ENCODE measurements at regions not wholly inside any gene's neighbourhood (a gene's known extent, or its start where the extent isn't known, plus 50 kb on each side); places are given as distances from the start of the nearest gene placed in this dataset.
"Not testable (repeated sequence)": the region's sequence is repeated elsewhere in the genome, so short reads cannot be mapped to it uniquely, and the experiment has no call there.

GRCh38 chr2:107694667-107695066 lies 132.0 kb upstream of the RGPD4 start:
- DNase-seq: no peak
- TF ChIP-seq POLR2A (IDR thresholded peaks at IDR 0.05; ENCODE audit: low read length) (no peak), GATA1 (IDR thresholded peaks at IDR 0.05; ENCODE audit: low read depth, low read length) (no peak)

DNA sequence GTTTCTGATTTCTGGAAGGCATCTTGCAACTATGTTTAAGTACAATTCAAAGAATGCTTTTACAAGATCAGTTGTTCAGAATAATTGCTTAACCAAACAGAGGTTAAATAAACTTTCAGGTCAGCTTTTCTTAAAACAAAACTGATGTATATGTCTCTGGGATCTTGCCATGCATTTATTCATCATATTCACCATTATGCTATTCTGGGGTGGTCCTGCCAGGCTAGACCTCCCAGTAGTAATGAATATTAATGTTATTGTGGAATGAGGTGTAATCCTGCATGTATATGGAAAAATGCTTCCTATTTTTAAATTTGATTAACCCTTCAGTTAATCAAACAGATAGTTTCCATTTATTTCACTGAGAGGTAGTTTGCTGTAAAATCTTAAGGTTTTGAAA lies 129.3 kb upstream of the RGPD4 start:
- no peak for DNase-seq
- no peak for TF ChIP-seq POLR2A (IDR thresholded peaks at IDR 0.05; ENCODE audit: low read length)
- no peak for TF ChIP-seq GATA1 (IDR thresholded peaks at IDR 0.05; ENCODE audit: low read depth, low read length)

DNA sequence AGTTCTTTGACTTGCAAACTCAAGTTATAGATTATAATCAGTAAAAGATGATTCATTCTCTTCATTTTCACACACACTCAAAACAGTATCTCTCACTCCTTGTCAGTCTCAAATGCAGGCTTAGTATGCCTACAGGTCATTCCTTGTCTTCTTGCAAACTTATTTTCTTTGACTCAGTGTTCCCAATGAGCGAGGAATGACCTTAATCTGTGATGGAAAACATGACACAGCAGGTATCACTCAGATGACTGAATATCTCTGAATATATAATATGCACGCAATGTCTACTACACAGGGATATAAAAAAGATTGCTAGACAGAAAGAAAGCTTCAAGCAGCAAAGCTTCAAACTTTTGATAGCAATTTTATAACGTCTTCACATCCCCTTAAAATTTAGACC lies 127.8 kb upstream of the RGPD4 start:
- no peak for TF ChIP-seq POLR2A (IDR thresholded peaks at IDR 0.05; ENCODE audit: low read length)
- DNase-seq: no peak

GRCh38 chr2:107700073-107700472 lies 126.6 kb upstream of the RGPD4 start:
- DNase-seq: no peak
- TF ChIP-seq GATA1 (IDR thresholded peaks at IDR 0.05; ENCODE audit: low read depth, low read length) (no peak), POLR2A (IDR thresholded peaks at IDR 0.05; ENCODE audit: low read length) (no peak)

DNA sequence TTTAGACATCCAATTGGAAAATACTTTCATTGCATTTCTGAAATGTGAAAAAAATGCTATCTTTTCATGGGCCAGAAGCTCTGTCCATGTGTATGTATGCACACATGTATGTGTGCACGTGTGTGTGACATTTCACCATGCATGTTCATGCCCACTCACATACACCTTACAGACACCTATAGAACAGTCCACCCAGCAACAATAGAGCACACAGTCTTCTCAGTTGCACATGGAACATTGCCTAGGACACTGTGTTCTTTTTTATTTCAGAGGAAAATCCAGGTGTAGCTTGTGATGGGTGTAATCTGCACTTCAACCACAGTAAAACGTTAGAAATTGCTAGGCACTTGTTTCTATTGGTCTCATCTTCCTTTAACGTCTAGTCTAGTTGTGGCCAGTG lies 114.8 kb upstream of the RGPD4 start:
- DNase-seq: no peak
- TF ChIP-seq GATA1 (IDR thresholded peaks at IDR 0.05; ENCODE audit: low read depth, low read length) (no peak), POLR2A (IDR thresholded peaks at IDR 0.05; ENCODE audit: low read length) (no peak)

GRCh38 chr2:107712857-107713256 lies 113.8 kb upstream of the RGPD4 start:
- DNase-seq: no peak
- TF ChIP-seq POLR2A (IDR thresholded peaks at IDR 0.05; ENCODE audit: low read length) (no peak), GATA1 (IDR thresholded peaks at IDR 0.05; ENCODE audit: low read depth, low read length) (no peak)

GRCh38 chr2:107717661-107718060 lies 109.0 kb upstream of the RGPD4 start:
- no peak for DNase-seq
- TF ChIP-seq POLR2A (IDR thresholded peaks at IDR 0.05; ENCODE audit: low read length) (no peak), GATA1 (IDR thresholded peaks at IDR 0.05; ENCODE audit: low read depth, low read length) (no peak)

- DNase-seq: no peak
- no peak for TF ChIP-seq POLR2A (IDR thresholded peaks at IDR 0.05; ENCODE audit: low read length)
- TF ChIP-seq GATA1 (IDR thresholded peaks at IDR 0.05; ENCODE audit: low read depth, low read length): no peak
These were observed 107.6 kb upstream of the RGPD4 start for GRCh38 chr2:107719141-107719540.

DNA sequence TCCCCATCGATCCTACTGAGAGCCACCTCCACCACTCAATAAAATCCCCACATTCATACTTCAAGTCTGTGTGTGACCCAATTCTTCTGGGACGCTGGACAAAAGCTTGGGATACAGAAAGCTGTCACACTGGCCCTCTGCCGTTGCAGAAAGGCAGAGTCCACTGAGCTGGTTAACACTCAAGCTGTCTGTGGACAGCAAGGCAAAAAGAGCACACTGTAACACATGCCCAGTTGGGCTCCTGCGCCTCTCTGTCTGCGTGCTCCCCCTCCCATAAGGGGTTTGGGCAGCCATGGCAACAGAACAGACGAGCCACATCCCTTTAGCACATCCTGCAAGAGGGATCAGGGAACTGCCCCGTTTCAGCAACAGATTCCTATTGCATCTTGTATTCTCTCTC lies 106.9 kb upstream of the RGPD4 start:
- TF ChIP-seq GATA1 (IDR thresholded peaks at IDR 0.05; ENCODE audit: low read depth, low read length) (no peak), POLR2A (IDR thresholded peaks at IDR 0.05; ENCODE audit: low read length) (no peak)
- DNase-seq: no peak

DNA sequence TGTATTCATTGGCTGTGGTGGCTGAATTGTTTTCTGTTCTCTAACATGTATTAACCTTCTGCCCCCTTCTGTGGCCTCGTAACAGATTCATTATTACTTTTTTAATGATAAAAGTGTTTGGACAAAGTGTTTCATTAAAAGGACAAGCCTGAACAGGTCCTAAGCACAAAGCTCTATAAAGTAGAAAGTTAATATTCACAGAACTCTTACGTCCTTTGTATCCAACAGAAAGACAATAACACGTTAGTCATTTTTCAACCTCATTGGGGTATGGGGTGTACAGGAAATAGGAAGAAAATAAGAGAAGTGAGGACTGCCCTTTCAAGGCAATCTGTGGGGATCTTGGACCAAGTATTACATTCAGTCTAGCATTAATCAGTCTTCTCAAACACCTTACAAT lies 105.5 kb upstream of the RGPD4 start:
- no peak for DNase-seq
- TF ChIP-seq POLR2A (IDR thresholded peaks at IDR 0.05; ENCODE audit: low read length): no peak
- TF ChIP-seq GATA1 (IDR thresholded peaks at IDR 0.05; ENCODE audit: low read depth, low read length): no peak

- DNase-seq: no peak
- TF ChIP-seq GATA1 (IDR thresholded peaks at IDR 0.05; ENCODE audit: low read depth, low read length) (no peak), POLR2A (IDR thresholded peaks at IDR 0.05; ENCODE audit: low read length) (no peak)
These were observed 105.1 kb upstream of the RGPD4 start for GRCh38 chr2:107721586-107721985.

DNA sequence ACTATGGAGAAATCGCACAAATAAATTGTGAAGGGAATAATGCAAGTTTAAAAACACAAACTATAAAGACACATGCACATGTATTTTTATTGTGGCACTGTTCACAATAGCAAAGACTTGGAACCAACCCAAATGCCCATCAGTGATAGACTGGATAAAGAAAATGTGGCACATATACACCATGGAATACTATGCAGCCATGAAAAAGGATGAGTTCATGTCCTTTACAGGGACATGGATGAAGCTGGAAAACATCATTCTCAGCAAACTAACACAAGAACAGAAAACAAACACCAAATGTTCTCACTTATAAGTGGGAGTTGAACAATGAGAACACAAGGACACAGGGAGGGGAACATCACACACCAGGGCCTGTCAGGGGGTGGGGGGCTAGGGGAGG lies 100.9 kb upstream of the RGPD4 start:
- DNase-seq: not testable (repeated sequence)

GRCh38 chr2:107727318-107727717 lies 99.4 kb upstream of the RGPD4 start:
- TF ChIP-seq GATA1 (IDR thresholded peaks at IDR 0.05; ENCODE audit: low read depth, low read length) (no peak), POLR2A (IDR thresholded peaks at IDR 0.05; ENCODE audit: low read length) (no peak)
- no peak for DNase-seq

DNA sequence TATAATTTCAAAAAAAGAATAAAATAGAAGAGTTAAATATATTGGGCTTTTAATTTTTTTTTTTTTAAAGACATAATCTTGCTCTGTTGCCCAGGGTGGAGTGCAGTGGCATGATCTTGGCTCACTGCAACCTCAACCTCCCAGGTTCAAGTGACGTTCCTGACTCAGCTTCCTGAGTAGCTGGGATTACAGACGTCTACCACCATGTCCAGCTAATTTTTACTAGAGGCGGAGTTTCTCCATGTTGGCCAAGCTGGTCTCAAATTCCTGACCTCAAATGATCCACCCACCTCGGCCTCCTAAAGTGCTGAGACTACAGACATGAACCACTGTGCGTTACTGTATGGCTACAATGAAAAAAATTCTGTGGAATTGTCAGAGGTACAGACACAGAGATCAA lies 98.1 kb upstream of the RGPD4 start:
- DNase-seq: no peak
- no peak for TF ChIP-seq POLR2A (IDR thresholded peaks at IDR 0.05; ENCODE audit: low read length)
- no peak for TF ChIP-seq GATA1 (IDR thresholded peaks at IDR 0.05; ENCODE audit: low read depth, low read length)

- no peak for TF ChIP-seq GATA1 (IDR thresholded peaks at IDR 0.05; ENCODE audit: low read depth, low read length)
- no peak for TF ChIP-seq POLR2A (IDR thresholded peaks at IDR 0.05; ENCODE audit: low read length)
- DNase-seq: no peak
These were observed 97.3 kb upstream of the RGPD4 start for GRCh38 chr2:107729440-107729839.

DNA sequence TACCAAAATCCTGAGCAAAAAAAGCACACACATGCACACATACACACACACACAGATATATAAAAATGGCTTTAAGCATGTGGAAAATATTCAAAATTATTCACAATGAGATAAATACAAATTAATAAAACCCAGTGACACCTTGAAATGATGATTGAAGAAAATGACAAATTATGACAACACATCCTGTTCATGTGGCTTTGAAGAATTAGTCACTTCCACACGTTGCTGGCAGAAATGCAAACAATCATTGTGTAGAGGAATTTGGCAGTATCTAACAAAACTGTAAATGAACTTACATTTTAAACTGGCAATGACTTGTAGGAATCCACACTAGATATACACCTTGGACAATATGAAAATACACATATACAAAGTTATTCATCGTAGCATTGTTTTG lies 95.8 kb upstream of the RGPD4 start:
- DNase-seq: no peak
- TF ChIP-seq POLR2A (IDR thresholded peaks at IDR 0.05; ENCODE audit: low read length): no peak
- TF ChIP-seq GATA1 (IDR thresholded peaks at IDR 0.05; ENCODE audit: low read depth, low read length): no peak

All from erythroblast (primary cell).